ENCODE measurements at regions not wholly inside any gene's neighbourhood (a gene's known extent, or its start where the extent isn't known, plus 50 kb on each side); places are given as distances from the start of the nearest gene placed in this dataset.

- Histone ChIP-seq H3K9me3 (ENCODE audit: control insufficient read depth, insufficient read depth, low read length) (peaks cover 39% of the 10 kb centered on the region), H3K4me3 (ENCODE audit: low read depth, low read length) (no peak overlapping the region), H3K27me3 (ENCODE audit: control insufficient read depth, insufficient read depth, low read length) (no peaks in the 10 kb centered on the region), H3K27ac (ENCODE audit: low read depth, low read length) (no peak overlapping the region)
- no peak for DNase-seq (ENCODE audit: low read depth, low spot score)
- no peak for TF ChIP-seq CTCF (IDR thresholded peaks at IDR 0.05; ENCODE audit: low read depth, low read length)
- CTCF ChIA-PET: no interaction called here
- POLR2A ChIA-PET: no interaction called here
These were observed 168.6 kb upstream of the HS3ST4 start for GRCh38 chr16:25523183-25523582.

- DNase-seq (ENCODE audit: low read depth, low spot score): no peak
- peaks cover 6% of the 10 kb centered on the region; the same call in 1 of the 2 replicates for H3K9me3 ChIP-seq (ENCODE audit: control insufficient read depth, insufficient read depth, low read length)
- H3K27ac ChIP-seq (ENCODE audit: low read depth, low read length): no peak overlapping the region
- ChIA-PET POLR2A (no interaction called here), CTCF (no interaction called here)
- no peak for TF ChIP-seq CTCF (IDR thresholded peaks at IDR 0.05; ENCODE audit: low read depth, low read length)
- no peak overlapping the region for H3K4me3 ChIP-seq (ENCODE audit: low read depth, low read length)
- no peaks in the 10 kb centered on the region for H3K27me3 ChIP-seq (ENCODE audit: control insufficient read depth, insufficient read depth, low read length)
These were observed 179.7 kb upstream of the HS3ST4 start for GRCh38 chr16:25512041-25512440.

GRCh38 chr16:25509456-25509855 lies 182.3 kb upstream of the HS3ST4 start:
- no peak for DNase-seq (ENCODE audit: low read depth, low spot score)
- H3K4me3 ChIP-seq (ENCODE audit: low read depth, low read length): no peak overlapping the region
- no peaks in the 10 kb centered on the region for H3K27me3 ChIP-seq (ENCODE audit: control insufficient read depth, insufficient read depth, low read length)
- peaks cover 6% of the 10 kb centered on the region; the same call in 1 of the 2 replicates for H3K9me3 ChIP-seq (ENCODE audit: control insufficient read depth, insufficient read depth, low read length)
- CTCF ChIA-PET: no interaction called here
- H3K27ac ChIP-seq (ENCODE audit: low read depth, low read length): no peak overlapping the region
- POLR2A ChIA-PET: no interaction called here
- no peak for TF ChIP-seq CTCF (IDR thresholded peaks at IDR 0.05; ENCODE audit: low read depth, low read length)

- H3K27me3 ChIP-seq (ENCODE audit: control insufficient read depth, insufficient read depth, low read length): no peaks in the 10 kb centered on the region
- ChIA-PET POLR2A (no interaction called here), CTCF (no interaction called here)
- TF ChIP-seq CTCF (IDR thresholded peaks at IDR 0.05; ENCODE audit: low read depth, low read length): no peak
- no peak overlapping the region for H3K27ac ChIP-seq (ENCODE audit: low read depth, low read length)
- DNase-seq (ENCODE audit: low read depth, low spot score): no peak
- no peak overlapping the region for H3K4me3 ChIP-seq (ENCODE audit: low read depth, low read length)
- peaks cover 4% of the 10 kb centered on the region for H3K9me3 ChIP-seq (ENCODE audit: control insufficient read depth, insufficient read depth, low read length)
These were observed 190.1 kb upstream of the HS3ST4 start for GRCh38 chr16:25501530-25502255.

GRCh38 chr16:25494292-25494691 lies 197.5 kb upstream of the HS3ST4 start:
- H3K4me3 ChIP-seq (ENCODE audit: low read depth, low read length): no peak overlapping the region
- CTCF ChIA-PET: no interaction called here

More at GRCh38 chr16:25494292-25494691, 197.5 kb upstream of the HS3ST4 start:
- Histone ChIP-seq H3K9me3 (ENCODE audit: control insufficient read depth, insufficient read depth, low read length) (peaks cover 7% of the 10 kb centered on the region), H3K27ac (ENCODE audit: low read depth, low read length) (no peak overlapping the region), H3K27me3 (ENCODE audit: control insufficient read depth, insufficient read depth, low read length) (no peaks in the 10 kb centered on the region)
- TF ChIP-seq CTCF (IDR thresholded peaks at IDR 0.05; ENCODE audit: low read depth, low read length): no peak
- DNase-seq (ENCODE audit: low read depth, low spot score): no peak
- POLR2A ChIA-PET: no interaction called here

Measured in AG04450 (cell line).